SK-N-SH (cell line): ENCODE measurements at regions not wholly inside any gene's neighbourhood (a gene's known extent, or its start where the extent isn't known, plus 50 kb on each side); places are given as distances from the start of the nearest gene placed in this dataset.

Source experiments
- ELF1 ChIP-seq: IDR thresholded peaks from 2 replicates; pipeline ENCODE4 v1.4.0; 2012
- EP300 ChIP-seq, 2 experiments: IDR thresholded peaks; 2 replicates each; pipeline versions ENCODE4 v1.4.0 to v1.6.1; 2012; ENCODE audit warnings: borderline replicate concordance in 1 of 2, low read depth in 1 of 2, low read length in 1 of 2
- FOXM1 ChIP-seq: IDR thresholded peaks from 2 replicates; pipeline ENCODE4 v1.4.0; 2012; ENCODE audit warnings: low read depth, mild to moderate bottlenecking
- POLR2AphosphoS5 ChIP-seq: IDR thresholded peaks from 2 replicates; pipeline ENCODE4 v1.6.1; 2012; ENCODE audit warnings: low read depth, low read length
- RAD21 ChIP-seq: IDR thresholded peaks from 2 replicates; pipeline ENCODE4 v1.6.1; 2012; ENCODE audit warnings: mild to moderate bottlenecking, low read length
- RFX5 ChIP-seq: IDR thresholded peaks from 2 replicates; pipeline ENCODE4 v1.6.1; 2012; ENCODE audit warnings: mild to moderate bottlenecking, improper control_type of control experiment, low read length
- YY1 ChIP-seq: IDR thresholded peaks from 2 replicates; pipeline ENCODE4 v1.4.0; 2012; ENCODE audit warnings: low read depth, mild to moderate bottlenecking
- TF ChIP-seq, protein P1 (sequence below): fragments of 200-600 bp; sonication (generic); IDR thresholded peaks from 2 replicates; pipeline ENCODE4 v1.6.1; 2017; ENCODE audit warnings: antibody characterized with exemption, mild to moderate bottlenecking, moderate library complexity
- TF ChIP-seq, protein P2 (sequence below): IDR thresholded peaks from 2 replicates; pipeline ENCODE4 v1.6.1; 2012; ENCODE audit warnings: mild to moderate bottlenecking, low read depth, low read length, moderate library complexity
- TF ChIP-seq, protein P3 (sequence below): fragments of 150-350 bp; IDR thresholded peaks from 2 replicates; pipeline ENCODE4 v1.6.1; 2017; ENCODE audit warnings: antibody characterized with exemption, low read length, low read depth, borderline replicate concordance
- TF ChIP-seq, protein P4 (sequence below): IDR thresholded peaks from 2 replicates; pipeline ENCODE4 v1.4.0; 2012; ENCODE audit warnings: low read depth

DNA sequence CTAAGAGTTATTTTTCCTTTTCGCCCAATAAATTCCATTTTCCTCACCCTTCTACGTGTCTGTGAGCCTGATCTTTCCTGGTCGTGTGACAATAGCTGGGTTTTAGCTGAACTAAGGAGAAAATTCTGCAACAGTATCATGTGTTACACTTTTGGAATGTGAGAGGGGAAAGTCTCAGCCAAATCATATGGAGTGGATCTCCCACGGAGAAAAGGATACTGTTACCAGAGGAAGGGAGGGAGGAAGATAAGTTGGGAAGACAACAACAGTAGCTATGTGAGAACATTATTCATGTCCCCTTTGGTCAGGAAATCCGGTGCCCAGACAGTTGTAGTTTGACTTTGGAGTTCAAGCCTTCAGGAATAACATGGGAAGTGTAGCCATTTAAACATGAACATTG is 584.0 kb upstream of the RAG2 start:
- no peak for TF ChIP-seq RAD21
- TF ChIP-seq, protein P1, sequence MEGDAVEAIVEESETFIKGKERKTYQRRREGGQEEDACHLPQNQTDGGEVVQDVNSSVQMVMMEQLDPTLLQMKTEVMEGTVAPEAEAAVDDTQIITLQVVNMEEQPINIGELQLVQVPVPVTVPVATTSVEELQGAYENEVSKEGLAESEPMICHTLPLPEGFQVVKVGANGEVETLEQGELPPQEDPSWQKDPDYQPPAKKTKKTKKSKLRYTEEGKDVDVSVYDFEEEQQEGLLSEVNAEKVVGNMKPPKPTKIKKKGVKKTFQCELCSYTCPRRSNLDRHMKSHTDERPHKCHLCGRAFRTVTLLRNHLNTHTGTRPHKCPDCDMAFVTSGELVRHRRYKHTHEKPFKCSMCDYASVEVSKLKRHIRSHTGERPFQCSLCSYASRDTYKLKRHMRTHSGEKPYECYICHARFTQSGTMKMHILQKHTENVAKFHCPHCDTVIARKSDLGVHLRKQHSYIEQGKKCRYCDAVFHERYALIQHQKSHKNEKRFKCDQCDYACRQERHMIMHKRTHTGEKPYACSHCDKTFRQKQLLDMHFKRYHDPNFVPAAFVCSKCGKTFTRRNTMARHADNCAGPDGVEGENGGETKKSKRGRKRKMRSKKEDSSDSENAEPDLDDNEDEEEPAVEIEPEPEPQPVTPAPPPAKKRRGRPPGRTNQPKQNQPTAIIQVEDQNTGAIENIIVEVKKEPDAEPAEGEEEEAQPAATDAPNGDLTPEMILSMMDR: no peak
- no peak for TF ChIP-seq RFX5
- TF ChIP-seq YY1: no peak
- TF ChIP-seq ELF1: no peak
- TF ChIP-seq EP300 (IDR thresholded peaks at IDR 0.05; ENCODE audit: borderline replicate concordance in 1 of 2, low read depth in 1 of 2, low read length in 1 of 2): no peak
- TF ChIP-seq, protein P2, sequence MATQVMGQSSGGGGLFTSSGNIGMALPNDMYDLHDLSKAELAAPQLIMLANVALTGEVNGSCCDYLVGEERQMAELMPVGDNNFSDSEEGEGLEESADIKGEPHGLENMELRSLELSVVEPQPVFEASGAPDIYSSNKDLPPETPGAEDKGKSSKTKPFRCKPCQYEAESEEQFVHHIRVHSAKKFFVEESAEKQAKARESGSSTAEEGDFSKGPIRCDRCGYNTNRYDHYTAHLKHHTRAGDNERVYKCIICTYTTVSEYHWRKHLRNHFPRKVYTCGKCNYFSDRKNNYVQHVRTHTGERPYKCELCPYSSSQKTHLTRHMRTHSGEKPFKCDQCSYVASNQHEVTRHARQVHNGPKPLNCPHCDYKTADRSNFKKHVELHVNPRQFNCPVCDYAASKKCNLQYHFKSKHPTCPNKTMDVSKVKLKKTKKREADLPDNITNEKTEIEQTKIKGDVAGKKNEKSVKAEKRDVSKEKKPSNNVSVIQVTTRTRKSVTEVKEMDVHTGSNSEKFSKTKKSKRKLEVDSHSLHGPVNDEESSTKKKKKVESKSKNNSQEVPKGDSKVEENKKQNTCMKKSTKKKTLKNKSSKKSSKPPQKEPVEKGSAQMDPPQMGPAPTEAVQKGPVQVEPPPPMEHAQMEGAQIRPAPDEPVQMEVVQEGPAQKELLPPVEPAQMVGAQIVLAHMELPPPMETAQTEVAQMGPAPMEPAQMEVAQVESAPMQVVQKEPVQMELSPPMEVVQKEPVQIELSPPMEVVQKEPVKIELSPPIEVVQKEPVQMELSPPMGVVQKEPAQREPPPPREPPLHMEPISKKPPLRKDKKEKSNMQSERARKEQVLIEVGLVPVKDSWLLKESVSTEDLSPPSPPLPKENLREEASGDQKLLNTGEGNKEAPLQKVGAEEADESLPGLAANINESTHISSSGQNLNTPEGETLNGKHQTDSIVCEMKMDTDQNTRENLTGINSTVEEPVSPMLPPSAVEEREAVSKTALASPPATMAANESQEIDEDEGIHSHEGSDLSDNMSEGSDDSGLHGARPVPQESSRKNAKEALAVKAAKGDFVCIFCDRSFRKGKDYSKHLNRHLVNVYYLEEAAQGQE: no peak
- TF ChIP-seq, protein P3, sequence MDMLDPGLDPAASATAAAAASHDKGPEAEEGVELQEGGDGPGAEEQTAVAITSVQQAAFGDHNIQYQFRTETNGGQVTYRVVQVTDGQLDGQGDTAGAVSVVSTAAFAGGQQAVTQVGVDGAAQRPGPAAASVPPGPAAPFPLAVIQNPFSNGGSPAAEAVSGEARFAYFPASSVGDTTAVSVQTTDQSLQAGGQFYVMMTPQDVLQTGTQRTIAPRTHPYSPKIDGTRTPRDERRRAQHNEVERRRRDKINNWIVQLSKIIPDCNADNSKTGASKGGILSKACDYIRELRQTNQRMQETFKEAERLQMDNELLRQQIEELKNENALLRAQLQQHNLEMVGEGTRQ: no peak
- no peak for TF ChIP-seq POLR2AphosphoS5
- TF ChIP-seq, protein P4, sequence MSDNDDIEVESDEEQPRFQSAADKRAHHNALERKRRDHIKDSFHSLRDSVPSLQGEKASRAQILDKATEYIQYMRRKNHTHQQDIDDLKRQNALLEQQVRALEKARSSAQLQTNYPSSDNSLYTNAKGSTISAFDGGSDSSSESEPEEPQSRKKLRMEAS: no peak
- no peak for TF ChIP-seq FOXM1
